ENCODE measurements at regions not wholly inside any gene's neighbourhood (a gene's known extent, or its start where the extent isn't known, plus 50 kb on each side); places are given as distances from the start of the nearest gene placed in this dataset.

DNA sequence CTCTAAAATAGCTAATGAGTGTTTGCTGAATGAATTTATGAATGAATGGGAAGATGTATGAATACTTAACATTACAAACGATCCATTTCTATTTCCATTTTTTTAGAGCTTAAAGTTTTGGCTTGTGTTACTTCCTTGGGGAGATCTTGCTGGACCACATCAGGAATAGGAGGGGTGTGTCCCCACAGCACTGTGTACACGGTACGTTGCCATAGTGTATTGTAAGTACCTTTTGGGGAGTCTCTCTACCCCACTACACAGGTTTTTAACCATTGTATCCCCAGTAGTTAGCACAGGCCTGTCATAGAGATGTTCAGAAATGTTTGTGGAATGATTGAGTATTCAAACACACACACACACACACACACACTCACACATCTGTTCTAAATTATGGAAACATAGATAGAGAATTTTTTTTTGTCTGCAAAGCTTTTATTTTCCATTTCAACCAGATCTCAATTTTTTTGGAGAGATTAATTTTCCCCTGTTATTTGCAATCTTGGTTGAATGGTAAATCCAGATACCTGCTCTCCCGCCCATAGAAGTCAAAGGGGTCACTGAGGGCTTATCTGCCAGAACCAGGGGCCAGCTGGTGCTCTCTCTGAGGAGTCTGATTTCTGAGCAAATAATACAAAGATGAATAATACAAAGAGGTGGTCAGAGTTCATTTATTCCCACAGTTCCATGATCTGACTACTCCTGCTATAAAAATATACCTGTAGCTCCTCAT, 471.0 kb downstream of the INSC start:
- TF ChIP-seq, protein P1, sequence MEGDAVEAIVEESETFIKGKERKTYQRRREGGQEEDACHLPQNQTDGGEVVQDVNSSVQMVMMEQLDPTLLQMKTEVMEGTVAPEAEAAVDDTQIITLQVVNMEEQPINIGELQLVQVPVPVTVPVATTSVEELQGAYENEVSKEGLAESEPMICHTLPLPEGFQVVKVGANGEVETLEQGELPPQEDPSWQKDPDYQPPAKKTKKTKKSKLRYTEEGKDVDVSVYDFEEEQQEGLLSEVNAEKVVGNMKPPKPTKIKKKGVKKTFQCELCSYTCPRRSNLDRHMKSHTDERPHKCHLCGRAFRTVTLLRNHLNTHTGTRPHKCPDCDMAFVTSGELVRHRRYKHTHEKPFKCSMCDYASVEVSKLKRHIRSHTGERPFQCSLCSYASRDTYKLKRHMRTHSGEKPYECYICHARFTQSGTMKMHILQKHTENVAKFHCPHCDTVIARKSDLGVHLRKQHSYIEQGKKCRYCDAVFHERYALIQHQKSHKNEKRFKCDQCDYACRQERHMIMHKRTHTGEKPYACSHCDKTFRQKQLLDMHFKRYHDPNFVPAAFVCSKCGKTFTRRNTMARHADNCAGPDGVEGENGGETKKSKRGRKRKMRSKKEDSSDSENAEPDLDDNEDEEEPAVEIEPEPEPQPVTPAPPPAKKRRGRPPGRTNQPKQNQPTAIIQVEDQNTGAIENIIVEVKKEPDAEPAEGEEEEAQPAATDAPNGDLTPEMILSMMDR (IDR thresholded peaks at IDR 0.05), result no peak
- TF ChIP-seq POLR2A (IDR thresholded peaks at IDR 0.05), result no peak
